ENCODE measurements at regions not wholly inside any gene's neighbourhood (a gene's known extent, or its start where the extent isn't known, plus 50 kb on each side); places are given as distances from the start of the nearest gene placed in this dataset.

- TF ChIP-seq, protein P1, sequence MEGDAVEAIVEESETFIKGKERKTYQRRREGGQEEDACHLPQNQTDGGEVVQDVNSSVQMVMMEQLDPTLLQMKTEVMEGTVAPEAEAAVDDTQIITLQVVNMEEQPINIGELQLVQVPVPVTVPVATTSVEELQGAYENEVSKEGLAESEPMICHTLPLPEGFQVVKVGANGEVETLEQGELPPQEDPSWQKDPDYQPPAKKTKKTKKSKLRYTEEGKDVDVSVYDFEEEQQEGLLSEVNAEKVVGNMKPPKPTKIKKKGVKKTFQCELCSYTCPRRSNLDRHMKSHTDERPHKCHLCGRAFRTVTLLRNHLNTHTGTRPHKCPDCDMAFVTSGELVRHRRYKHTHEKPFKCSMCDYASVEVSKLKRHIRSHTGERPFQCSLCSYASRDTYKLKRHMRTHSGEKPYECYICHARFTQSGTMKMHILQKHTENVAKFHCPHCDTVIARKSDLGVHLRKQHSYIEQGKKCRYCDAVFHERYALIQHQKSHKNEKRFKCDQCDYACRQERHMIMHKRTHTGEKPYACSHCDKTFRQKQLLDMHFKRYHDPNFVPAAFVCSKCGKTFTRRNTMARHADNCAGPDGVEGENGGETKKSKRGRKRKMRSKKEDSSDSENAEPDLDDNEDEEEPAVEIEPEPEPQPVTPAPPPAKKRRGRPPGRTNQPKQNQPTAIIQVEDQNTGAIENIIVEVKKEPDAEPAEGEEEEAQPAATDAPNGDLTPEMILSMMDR (conservative IDR thresholded peaks at IDR 0.05; ENCODE audit: low read depth, low read length) = no peak
- TF ChIP-seq EZH2 (IDR thresholded peaks at IDR 0.05; ENCODE audit: borderline replicate concordance, low read depth, low read length, poor library complexity, severe bottlenecking) = no peak
Observed at GRCh38 chr1:94726981-94727685, 93.0 kb upstream of the SLC44A3 start.

Measured in A673 (cell line).